Activated CD8-positive, alpha-beta memory T cell treated with anti-CD3 and anti-CD28 coated beads, Interleukin-2, amount 10 ng/mL, durations not matched to agents 7 days and 5 days (primary cell): ENCODE measurements at regions not wholly inside any gene's neighbourhood (a gene's known extent, or its start where the extent isn't known, plus 50 kb on each side); places are given as distances from the start of the nearest gene placed in this dataset.

ENCODE experiments used
- ATAC-seq: fragments of 150-1000 bp; cut with Tn5 transposase; one replicate; pipeline ENCODE4 v1.10.0; 2021; ENCODE audit warnings: moderate library complexity
- CTCF ChIA-PET: fragments of 350-600 bp; sonication (Branson Sonifier 250); formaldehyde crosslinking; loops from one replicate; lab custom pipeline; 2021; ENCODE audit warnings: antibody characterized with exemption; lab: Charles Lee
- DNase-seq: peaks from one replicate; pipeline ENCODE4 v3.0.0-alpha.2; 2020
- H3K27ac Mint-ChIP-seq: one replicate; pipeline ENCODE4 v1.8.0; 2021; ENCODE audit warnings: mild to moderate bottlenecking, mixed read lengths
- H3K27me3 Mint-ChIP-seq: one replicate; pipeline ENCODE4 v1.8.0; 2021; ENCODE audit warnings: mixed read lengths
- H3K36me3 Mint-ChIP-seq: one replicate; pipeline ENCODE4 v1.8.0; 2021; ENCODE audit warnings: mild to moderate bottlenecking, mixed read lengths
- H3K4me1 Mint-ChIP-seq: one replicate; pipeline ENCODE4 v1.8.0; 2021; ENCODE audit warnings: mixed read lengths
- H3K4me3 Mint-ChIP-seq: one replicate; pipeline ENCODE4 v1.8.0; 2021; ENCODE audit warnings: mild to moderate bottlenecking, moderate library complexity, mixed read lengths
- H3K9me3 Mint-ChIP-seq: one replicate; pipeline ENCODE4 v1.8.0; 2022; ENCODE audit warnings: low read depth, mixed read lengths

GRCh38 chr22:27150544-27150941 is 493.2 kb downstream of the MIAT start:
- ATAC-seq (no peak), DNase-seq (no peak)
- Mint-ChIP-seq H3K36me3 (no peaks in the 10 kb centered on the region), H3K4me1 (no peaks in the 10 kb centered on the region), H3K9me3 (no peaks in the 10 kb centered on the region), H3K4me3 (no peak overlapping the region), H3K27ac (no peak overlapping the region), H3K27me3 (peaks cover 17% of the 10 kb centered on the region)
- CTCF ChIA-PET = no interaction called here

DNA sequence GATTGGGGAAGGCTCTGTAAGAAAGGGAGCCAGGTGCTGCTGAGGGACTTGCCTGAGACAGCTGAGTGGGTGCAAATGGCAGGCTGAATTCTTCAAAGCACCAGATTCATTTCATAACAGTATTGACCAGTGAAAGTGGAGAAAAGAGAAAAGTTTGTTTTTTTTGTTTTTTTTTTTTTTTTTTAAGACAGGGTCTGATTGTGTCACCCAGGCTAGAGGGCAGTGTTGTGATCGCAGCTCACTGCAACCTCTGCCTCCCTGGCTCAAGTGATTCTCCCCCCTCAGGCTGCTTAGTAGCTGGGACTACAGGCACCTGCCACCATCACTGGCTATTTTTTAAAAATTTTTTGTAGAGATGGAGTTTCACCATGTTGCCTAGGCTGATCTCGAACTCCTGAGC is 494.0 kb downstream of the MIAT start:
- Mint-ChIP-seq H3K27me3 (peaks cover 17% of the 10 kb centered on the region), H3K27ac (no peak overlapping the region), H3K4me3 (no peak overlapping the region), H3K9me3 (no peaks in the 10 kb centered on the region), H3K36me3 (no peaks in the 10 kb centered on the region), H3K4me1 (no peaks in the 10 kb centered on the region)
- ATAC-seq = no peak
- CTCF ChIA-PET = no interaction called here
- DNase-seq = no peak

DNA sequence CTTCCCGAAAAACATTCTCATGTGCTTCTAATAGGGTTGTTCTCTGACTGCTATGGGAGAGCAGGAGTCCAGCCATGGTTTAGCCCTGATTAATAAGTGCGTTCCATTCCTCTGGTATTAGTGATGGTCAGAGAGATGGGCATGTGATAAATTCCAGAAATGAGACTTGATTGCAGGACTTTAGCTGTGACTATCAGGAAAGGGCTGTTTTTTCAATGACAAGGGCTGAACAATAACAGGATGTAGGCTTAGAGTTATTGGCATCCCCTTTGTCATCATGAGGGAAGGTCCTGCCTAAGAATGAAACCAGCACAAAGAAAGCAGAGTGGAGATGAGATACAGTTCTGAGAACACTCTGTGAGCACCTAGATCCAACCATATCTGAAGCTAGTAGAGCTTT is 494.6 kb downstream of the MIAT start:
- H3K9me3 Mint-ChIP-seq = no peaks in the 10 kb centered on the region
- no peaks in the 10 kb centered on the region for H3K36me3 Mint-ChIP-seq
- H3K27me3 Mint-ChIP-seq = peaks cover 17% of the 10 kb centered on the region
- CTCF ChIA-PET = no interaction called here
- H3K4me3 Mint-ChIP-seq = no peak overlapping the region
- DNase-seq (no peak), ATAC-seq (no peak)
- no peak overlapping the region for H3K27ac Mint-ChIP-seq
- H3K4me1 Mint-ChIP-seq = no peaks in the 10 kb centered on the region

DNA sequence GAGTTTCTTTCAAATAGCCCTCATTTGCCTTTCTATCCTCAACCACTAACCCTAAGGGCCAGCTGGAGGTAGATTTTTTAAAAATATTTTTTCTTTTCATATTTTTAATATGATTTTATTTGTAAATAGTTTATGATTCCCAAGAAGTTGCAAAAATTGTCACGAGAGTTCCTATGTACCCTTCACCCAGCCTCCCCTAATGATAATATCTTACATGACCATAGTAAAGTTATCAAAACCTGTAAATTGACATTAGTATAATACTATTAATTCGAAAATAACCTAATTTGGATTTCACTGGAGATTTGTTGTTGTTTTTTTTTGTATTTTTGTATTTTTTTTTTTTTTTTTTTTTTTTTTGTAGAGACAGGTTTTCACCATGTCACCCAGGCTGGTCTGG is 495.5 kb downstream of the MIAT start:
- Mint-ChIP-seq H3K4me1 (no peaks in the 10 kb centered on the region), H3K27ac (no peak overlapping the region), H3K9me3 (no peaks in the 10 kb centered on the region), H3K36me3 (no peaks in the 10 kb centered on the region), H3K4me3 (no peak overlapping the region), H3K27me3 (peaks cover 17% of the 10 kb centered on the region)
- CTCF ChIA-PET = no interaction called here
- ATAC-seq (no peak), DNase-seq (no peak)

- Mint-ChIP-seq H3K27ac (no peak overlapping the region), H3K4me1 (no peaks in the 10 kb centered on the region), H3K4me3 (no peak overlapping the region), H3K9me3 (no peaks in the 10 kb centered on the region), H3K36me3 (no peaks in the 10 kb centered on the region), H3K27me3 (peaks cover 17% of the 10 kb centered on the region)
- DNase-seq = no peak
- CTCF ChIA-PET = no interaction called here
- ATAC-seq = no peak
Measured at GRCh38 chr22:27153386-27153785, 496.0 kb downstream of the MIAT start.

DNA sequence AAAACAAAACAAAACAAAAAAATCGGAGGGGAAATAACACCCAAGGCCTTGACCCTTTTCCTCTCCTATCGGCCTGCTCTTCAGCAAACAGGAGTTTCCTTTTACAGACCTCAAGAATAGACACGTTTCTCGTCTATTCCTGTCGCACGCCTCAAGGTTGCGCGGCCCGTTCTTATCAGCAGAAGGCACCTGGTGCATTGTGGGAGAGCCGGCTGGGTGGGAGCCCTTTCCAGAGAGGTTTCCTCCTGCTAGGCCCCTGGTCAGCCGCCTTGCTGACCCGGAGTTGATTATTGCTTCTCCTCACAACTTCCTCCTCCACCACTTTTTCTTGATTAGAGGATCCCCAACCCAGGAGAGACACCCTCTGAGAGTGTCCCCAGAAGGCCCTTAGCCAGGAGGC is 497.3 kb downstream of the MIAT start:
- Mint-ChIP-seq H3K4me1 (no peaks in the 10 kb centered on the region), H3K4me3 (no peak overlapping the region), H3K36me3 (no peaks in the 10 kb centered on the region), H3K9me3 (no peaks in the 10 kb centered on the region), H3K27ac (no peak overlapping the region), H3K27me3 (peaks cover 14% of the 10 kb centered on the region)
- ATAC-seq = no peak
- no peak for DNase-seq
- CTCF ChIA-PET = no interaction called here

DNA sequence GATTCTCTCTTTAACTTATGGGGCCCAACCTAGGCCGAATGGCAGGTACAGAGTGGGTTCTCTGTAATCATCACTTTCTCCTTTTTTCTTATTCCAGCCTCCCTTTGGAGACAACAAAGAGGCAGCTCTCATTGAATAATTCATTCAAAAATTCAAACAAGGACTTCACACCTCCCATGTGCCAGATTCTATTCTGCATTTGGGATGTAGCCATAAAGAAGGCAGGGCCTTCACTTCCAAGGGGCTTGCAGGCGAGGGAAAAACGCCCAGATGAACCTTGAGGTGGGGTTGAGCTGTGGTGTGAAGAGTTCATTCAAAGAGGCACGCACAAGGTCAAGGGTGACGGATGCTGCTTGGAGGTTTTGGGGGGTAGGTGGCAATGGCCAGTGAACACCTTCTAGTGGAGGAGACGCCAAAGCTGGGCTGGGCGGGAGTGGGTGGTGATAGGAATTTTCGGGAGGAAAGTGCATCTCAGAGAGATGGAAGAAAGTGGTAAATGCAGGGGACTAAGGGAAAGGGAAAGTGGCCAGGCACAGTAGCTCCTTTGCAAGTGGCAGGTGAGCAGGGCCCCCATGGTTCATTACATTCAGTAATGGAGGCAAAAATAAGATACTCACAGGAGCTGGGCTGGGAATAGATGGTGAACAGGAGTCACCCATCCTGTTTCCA is 499.6 kb downstream of the MIAT start:
- no peak overlapping the region for H3K27ac Mint-ChIP-seq
- no peak for ATAC-seq
- H3K4me1 Mint-ChIP-seq = no peaks in the 10 kb centered on the region
- peaks cover under 1% of the 10 kb centered on the region for H3K27me3 Mint-ChIP-seq
- DNase-seq = no peak
- H3K9me3 Mint-ChIP-seq = no peaks in the 10 kb centered on the region
- CTCF ChIA-PET = no interaction called here
- H3K36me3 Mint-ChIP-seq = no peaks in the 10 kb centered on the region
- H3K4me3 Mint-ChIP-seq = no peak overlapping the region

DNA sequence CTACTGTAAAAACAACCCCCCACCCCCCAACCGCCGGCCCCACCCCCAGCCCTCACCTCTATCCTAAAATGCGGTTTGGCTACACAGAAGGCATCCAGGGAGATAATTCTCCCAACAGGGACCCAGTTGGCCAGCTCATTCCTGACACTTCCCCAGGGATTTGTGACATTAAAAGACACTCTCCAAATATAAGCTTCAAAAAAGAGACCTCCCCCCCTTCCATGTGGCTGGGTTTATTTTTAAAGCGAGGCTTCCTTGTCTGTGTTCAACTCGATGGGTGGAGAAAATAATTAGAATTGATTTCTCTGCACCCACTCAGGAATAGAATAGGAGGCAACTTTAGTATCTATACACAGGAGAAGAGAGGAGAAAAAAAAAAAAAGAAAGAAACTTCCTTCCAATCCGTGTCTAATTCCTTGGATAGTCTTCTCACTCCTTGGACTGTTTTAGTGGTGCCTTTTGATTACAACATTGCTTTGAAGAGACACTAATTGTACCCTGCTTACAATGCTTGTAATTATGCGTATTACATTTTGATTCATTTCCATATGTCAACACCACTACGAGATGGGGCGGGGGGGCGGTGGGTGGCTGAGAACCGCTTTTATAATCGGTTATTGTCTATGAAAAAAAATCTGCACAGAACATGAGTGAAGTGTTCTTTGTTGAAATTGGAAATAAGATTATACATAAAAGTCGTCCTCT is 500.4 kb downstream of the MIAT start:
- ATAC-seq (no peak), DNase-seq (no peak)
- Mint-ChIP-seq H3K9me3 (no peaks in the 10 kb centered on the region), H3K27me3 (no peaks in the 10 kb centered on the region), H3K36me3 (no peaks in the 10 kb centered on the region), H3K4me3 (no peak overlapping the region), H3K4me1 (no peaks in the 10 kb centered on the region), H3K27ac (no peak overlapping the region)
- CTCF ChIA-PET = no interaction called here

DNA sequence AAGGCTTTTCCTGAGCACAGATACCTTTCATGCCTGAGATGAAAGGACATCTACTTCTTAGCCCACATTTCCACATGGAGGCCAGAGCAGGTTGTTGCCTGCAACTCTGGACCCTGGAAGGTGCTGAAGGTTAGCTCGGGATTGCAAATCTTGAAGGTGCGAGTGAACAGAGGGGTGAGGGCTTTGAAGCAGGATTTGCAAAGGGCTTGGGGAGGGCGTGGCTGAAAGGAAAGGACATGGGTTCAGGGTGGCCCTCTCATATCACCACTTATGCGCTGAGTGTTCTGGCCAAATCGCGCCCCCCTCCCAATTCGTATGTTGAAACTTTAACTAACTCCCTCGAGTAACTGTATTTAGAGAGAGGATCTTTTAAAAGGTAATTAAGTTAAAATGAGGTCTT is 501.6 kb downstream of the MIAT start:
- no peaks in the 10 kb centered on the region for H3K4me1 Mint-ChIP-seq
- H3K27ac Mint-ChIP-seq = no peak overlapping the region
- CTCF ChIA-PET = no interaction called here
- H3K9me3 Mint-ChIP-seq = no peaks in the 10 kb centered on the region
- H3K36me3 Mint-ChIP-seq = no peaks in the 10 kb centered on the region
- H3K27me3 Mint-ChIP-seq = no peaks in the 10 kb centered on the region
- DNase-seq = no peak
- no peak for ATAC-seq
- no peak overlapping the region for H3K4me3 Mint-ChIP-seq

DNA sequence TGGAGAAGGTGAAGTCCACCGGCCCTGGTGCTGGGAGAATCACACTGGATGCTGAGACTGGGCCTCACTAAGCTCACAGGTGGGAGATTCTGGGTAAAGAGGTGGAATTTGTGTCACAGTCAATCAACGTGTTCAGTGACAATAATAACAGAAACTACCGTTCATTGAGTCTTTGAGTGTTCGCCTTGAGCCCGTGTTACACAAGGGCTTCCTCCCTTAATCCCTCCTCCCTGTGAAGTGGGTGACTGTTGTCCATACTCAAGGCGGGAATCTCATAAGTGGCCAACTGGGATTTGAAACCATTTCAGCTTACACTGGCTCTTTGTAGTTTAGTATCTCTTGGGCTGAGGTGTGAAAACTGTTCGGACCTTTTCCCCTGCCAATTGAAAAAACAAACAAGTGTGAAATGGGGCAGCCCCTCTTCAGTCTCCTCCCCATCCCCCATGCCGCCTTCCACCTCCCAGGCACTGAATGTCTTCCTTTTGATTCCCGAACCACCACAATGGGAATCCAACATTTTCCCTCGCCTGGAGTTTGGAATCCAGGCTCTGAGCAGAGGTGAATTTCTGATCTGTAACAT is 502.4 kb downstream of the MIAT start:
- Mint-ChIP-seq H3K27ac (no peak overlapping the region), H3K9me3 (no peaks in the 10 kb centered on the region), H3K36me3 (no peaks in the 10 kb centered on the region), H3K27me3 (no peaks in the 10 kb centered on the region), H3K4me1 (no peaks in the 10 kb centered on the region), H3K4me3 (no peak overlapping the region)
- ATAC-seq (no peak), DNase-seq (no peak)
- CTCF ChIA-PET = no interaction called here

GRCh38 chr22:27163162-27164137 is 506.1 kb downstream of the MIAT start:
- CTCF ChIA-PET = no interaction called here
- Mint-ChIP-seq H3K27me3 (no peaks in the 10 kb centered on the region), H3K4me1 (no peaks in the 10 kb centered on the region), H3K27ac (no peak overlapping the region), H3K36me3 (no peaks in the 10 kb centered on the region), H3K9me3 (no peaks in the 10 kb centered on the region), H3K4me3 (no peak overlapping the region)
- ATAC-seq = no peak
- DNase-seq = no peak

DNA sequence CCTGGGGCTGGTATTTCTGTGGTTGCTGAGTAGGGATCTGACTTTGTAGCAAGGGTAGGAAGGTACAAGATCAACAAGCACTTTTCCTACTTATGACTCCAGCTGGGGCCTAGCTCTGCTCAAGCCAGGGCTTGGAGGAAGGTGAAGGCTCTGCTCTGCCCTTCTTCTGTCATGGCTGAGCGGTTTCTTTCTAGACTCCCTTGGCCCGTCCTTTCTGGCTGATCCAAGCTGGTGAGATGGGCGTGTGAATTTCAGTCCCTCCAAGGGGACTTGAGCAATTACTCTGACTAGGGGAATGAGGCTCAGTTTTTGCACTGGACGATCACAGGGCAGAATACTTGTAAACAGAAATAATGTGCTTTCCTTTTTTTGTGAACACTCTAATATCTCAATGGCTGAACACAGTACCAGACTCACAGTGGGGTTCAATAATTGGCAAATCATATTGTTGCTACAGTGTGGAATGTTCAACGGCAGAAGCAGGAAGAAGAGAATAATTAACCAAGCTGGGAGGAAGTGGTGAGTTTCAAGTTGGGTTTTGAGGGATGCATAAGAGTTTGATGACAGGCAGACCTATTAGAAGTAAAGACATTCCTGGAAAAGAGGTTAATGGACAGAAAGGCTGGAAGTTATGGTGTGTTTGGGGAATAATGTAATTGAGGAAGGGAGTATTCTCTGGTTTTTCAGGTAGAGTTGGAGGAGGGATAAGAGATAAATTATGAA is 507.6 kb downstream of the MIAT start:
- no peaks in the 10 kb centered on the region for H3K27me3 Mint-ChIP-seq
- H3K4me1 Mint-ChIP-seq = no peaks in the 10 kb centered on the region
- no peaks in the 10 kb centered on the region for H3K36me3 Mint-ChIP-seq
- DNase-seq = no peak
- no peak overlapping the region for H3K4me3 Mint-ChIP-seq
- no peaks in the 10 kb centered on the region for H3K9me3 Mint-ChIP-seq
- CTCF ChIA-PET = no interaction called here
- ATAC-seq = no peak
- no peak overlapping the region for H3K27ac Mint-ChIP-seq

GRCh38 chr22:27168681-27169080 is 511.3 kb downstream of the MIAT start:
- no peaks in the 10 kb centered on the region for H3K36me3 Mint-ChIP-seq
- CTCF ChIA-PET = no interaction called here

More at GRCh38 chr22:27168681-27169080, 511.3 kb downstream of the MIAT start:
- H3K4me3 Mint-ChIP-seq = no peak overlapping the region
- ATAC-seq (no peak), DNase-seq (no peak)
- no peaks in the 10 kb centered on the region for H3K9me3 Mint-ChIP-seq
- H3K27ac Mint-ChIP-seq = no peak overlapping the region
- H3K27me3 Mint-ChIP-seq = peaks cover 4% of the 10 kb centered on the region
- H3K4me1 Mint-ChIP-seq = no peaks in the 10 kb centered on the region
